Thymus (tissue), 11 donors: ENCODE measurements at regions not wholly inside any gene's neighbourhood (a gene's known extent, or its start where the extent isn't known, plus 50 kb on each side); places are given as distances from the start of the nearest gene placed in this dataset.

Source experiments
- DNase-seq, 9 donors: peaks; one replicate each; pipeline ENCODE4 v3.0.0-alpha.2; 2013; ENCODE audit warnings: low spot score in 9 of 9, low read depth in 6 of 9, missing footprints in 1 of 9
- H3K27ac ChIP-seq, 2 donors: one replicate each; pipeline ENCODE4 v1.5.1; 2013; ENCODE audit warnings: control low read depth in 1 of 2, low read depth in 1 of 2, low read length in 1 of 2, mild to moderate bottlenecking in 1 of 2, moderate library complexity in 1 of 2
- H3K27me3 ChIP-seq, 2 donors: one replicate each; pipeline ENCODE4 v1.5.1; 2013; ENCODE audit warnings: low read length in 1 of 2; ENCODE audit not compliant: control insufficient read depth in 2 of 2, insufficient read depth in 1 of 2
- H3K36me3 ChIP-seq, 2 donors: one replicate each; pipeline ENCODE4 v1.5.1; 2013; ENCODE audit warnings: low read length in 1 of 2, mild to moderate bottlenecking in 1 of 2, moderate library complexity in 1 of 2; ENCODE audit not compliant: control insufficient read depth in 2 of 2, insufficient read depth in 2 of 2
- H3K4me1 ChIP-seq, 2 donors: one replicate each; pipeline ENCODE4 v1.5.1; 2013; ENCODE audit warnings: low read length in 2 of 2; ENCODE audit not compliant: control insufficient read depth in 2 of 2, insufficient read depth in 2 of 2
- H3K4me3 ChIP-seq, 2 donors: one replicate each; pipeline ENCODE4 v1.5.1; 2013; ENCODE audit warnings: low read length in 2 of 2, control low read depth in 1 of 2, mild to moderate bottlenecking in 1 of 2
- H3K9me3 ChIP-seq, 2 donors: one replicate each; pipeline ENCODE4 v1.5.1; 2013; ENCODE audit warnings: low read length in 1 of 2, mild to moderate bottlenecking in 1 of 2; ENCODE audit not compliant: control insufficient read depth in 2 of 2, insufficient read depth in 1 of 2
- WGBS: extraction: QIAGEN DNeasy Blood & Tissue Kit; methylation state at CpG from one replicate; pipeline ENCODE4 v1.1.7; 2013; 5-methylcytosine and 5-hydroxymethylcytosine counted together
- donor health status: healthy.

- Histone ChIP-seq H3K27me3 (no peaks in the 10 kb centered on the region), H3K9me3 (no peaks in the 10 kb centered on the region), H3K36me3 (no peaks in the 10 kb centered on the region), H3K4me1 (no peaks in the 10 kb centered on the region), H3K4me3 (no peak overlapping the region), H3K27ac (no peak overlapping the region)
- 79% methylated on average over 5 of the region's 5 CpGs for WGBS
- no peak for DNase-seq
Measured at GRCh38 chr1:219544163-219544846, 68.6 kb downstream of the ZC3H11B start.

DNA sequence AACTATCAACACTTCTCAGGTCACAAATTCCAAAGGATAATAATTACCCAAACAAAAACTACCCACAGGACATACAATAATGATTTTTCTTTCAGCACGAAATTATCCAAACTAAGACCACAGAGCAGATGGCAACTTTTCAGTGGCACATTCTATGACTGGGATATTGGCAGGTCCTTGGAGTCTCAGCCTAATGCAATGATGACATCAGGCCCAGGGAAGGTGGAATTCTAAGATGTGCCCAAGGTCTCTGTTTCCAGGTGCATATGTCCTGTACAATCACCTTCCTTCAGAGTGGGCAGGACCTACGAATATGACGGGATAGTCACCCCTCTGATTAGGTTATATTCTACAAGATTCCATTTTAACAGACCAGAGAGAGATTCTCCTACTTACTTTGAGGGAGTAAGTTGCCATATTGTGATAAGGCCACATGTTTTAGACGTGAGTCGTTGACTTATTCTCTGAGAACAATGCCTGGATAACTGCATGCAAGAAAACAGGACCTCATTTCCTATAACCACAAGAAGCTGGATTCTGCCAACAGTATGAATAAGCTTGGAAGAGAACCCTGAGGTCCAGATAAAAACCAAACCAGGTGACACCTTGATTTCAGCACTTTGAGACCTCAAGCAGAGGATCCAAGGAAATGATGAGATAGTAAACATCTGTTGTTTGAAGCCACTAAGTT, 69.9 kb downstream of the ZC3H11B start:
- Histone ChIP-seq H3K36me3 (no peaks in the 10 kb centered on the region), H3K4me1 (no peaks in the 10 kb centered on the region), H3K9me3 (no peaks in the 10 kb centered on the region), H3K27ac (no peak overlapping the region), H3K27me3 (no peaks in the 10 kb centered on the region), H3K4me3 (no peak overlapping the region)
- no peak for DNase-seq
- WGBS = 88% methylated on average over 5 of the region's 5 CpGs

DNA sequence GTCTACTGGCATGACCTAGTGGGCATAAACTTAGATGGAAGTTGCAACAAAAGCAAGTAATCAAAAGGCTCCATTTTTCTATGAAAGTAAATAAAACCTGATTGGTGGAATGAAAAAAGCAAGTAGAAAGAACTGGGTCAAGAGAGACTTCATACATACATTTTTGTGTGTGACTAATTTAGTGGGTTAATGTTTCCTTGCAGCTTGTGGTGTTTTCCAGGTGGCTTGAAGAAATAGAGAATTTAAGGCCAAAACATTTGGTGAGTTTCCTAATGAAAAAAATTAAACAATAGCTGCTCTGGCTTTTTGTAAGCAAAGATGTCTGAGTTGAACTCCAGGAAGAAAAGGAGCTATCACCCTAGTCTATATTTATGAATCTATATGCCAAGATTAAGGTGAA, 71.0 kb downstream of the ZC3H11B start:
- no peak for DNase-seq
- Histone ChIP-seq H3K9me3 (no peaks in the 10 kb centered on the region), H3K4me3 (no peak overlapping the region), H3K4me1 (no peaks in the 10 kb centered on the region), H3K36me3 (no peaks in the 10 kb centered on the region), H3K27me3 (no peaks in the 10 kb centered on the region), H3K27ac (no peak overlapping the region)

DNA sequence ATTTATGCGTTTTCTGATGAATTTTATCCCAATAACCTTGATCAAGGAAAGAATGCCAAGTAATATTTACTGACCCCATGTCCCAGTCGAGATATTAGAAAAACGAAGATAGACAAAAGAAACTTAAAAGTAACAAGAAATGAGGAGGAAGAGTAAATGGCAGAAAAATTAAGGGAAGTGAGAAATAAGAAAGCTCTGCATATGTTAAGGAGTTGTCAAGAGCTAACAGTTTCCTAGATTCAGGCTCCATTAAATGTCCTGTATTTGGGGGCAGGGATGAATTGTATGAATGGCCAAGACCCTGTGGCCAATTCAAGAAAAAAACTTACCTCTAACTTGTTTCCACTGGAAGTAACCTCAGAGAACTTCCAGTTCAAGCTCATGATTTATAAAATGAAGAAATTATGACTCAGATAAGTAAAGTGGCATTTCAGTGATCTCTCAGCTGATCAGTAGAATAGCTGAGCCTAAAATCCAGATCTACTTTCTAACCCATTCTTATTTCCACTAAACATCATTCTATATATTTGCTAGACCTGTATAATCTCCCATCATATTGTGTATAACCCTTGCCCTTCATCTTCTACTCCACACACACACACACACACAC, 73.2 kb downstream of the ZC3H11B start:
- no peaks in the 10 kb centered on the region for H3K9me3 ChIP-seq
- no peaks in the 10 kb centered on the region for H3K4me1 ChIP-seq
- H3K27me3 ChIP-seq = no peaks in the 10 kb centered on the region
- DNase-seq = no peak
- no peaks in the 10 kb centered on the region for H3K36me3 ChIP-seq
- no peak overlapping the region for H3K4me3 ChIP-seq
- H3K27ac ChIP-seq = no peak overlapping the region
- 87% methylated on average over 3 of the region's 3 CpGs for WGBS

DNA sequence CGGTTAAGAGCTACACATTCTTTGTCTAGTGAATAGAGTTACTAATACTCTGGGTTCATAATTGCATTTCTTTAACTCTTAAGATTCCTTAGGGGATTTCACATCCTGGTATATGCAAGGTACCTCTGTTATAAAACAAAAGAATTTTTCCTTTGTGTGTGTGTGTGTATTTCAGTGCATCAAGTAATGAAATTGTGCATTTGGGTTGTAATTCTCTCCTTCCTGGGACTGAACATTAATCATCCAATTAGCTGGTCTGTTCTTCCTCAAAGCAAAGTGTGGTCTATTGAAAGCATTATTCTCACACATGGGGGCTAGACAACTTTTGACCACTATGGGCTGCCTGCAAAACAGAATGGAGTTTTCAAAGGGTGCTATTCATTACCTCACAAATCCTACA, 74.0 kb downstream of the ZC3H11B start:
- Histone ChIP-seq H3K36me3 (no peaks in the 10 kb centered on the region), H3K27me3 (no peaks in the 10 kb centered on the region), H3K9me3 (no peaks in the 10 kb centered on the region), H3K4me1 (no peaks in the 10 kb centered on the region), H3K4me3 (no peak overlapping the region), H3K27ac (no peak overlapping the region)
- 95% methylated on average over 1 of the region's 1 CpG for WGBS
- no peak for DNase-seq

GRCh38 chr1:219537223-219537631, 75.7 kb downstream of the ZC3H11B start:
- H3K27ac ChIP-seq = no peak overlapping the region
- 89% methylated on average over 2 of the region's 2 CpGs for WGBS
- H3K9me3 ChIP-seq = no peaks in the 10 kb centered on the region

GRCh38 chr1:219536038-219536437, 76.9 kb downstream of the ZC3H11B start:
- H3K36me3 ChIP-seq = no peaks in the 10 kb centered on the region
- no peak overlapping the region for H3K27ac ChIP-seq
- DNase-seq = no peak
- no peaks in the 10 kb centered on the region for H3K4me1 ChIP-seq
- no peak overlapping the region for H3K4me3 ChIP-seq
- H3K9me3 ChIP-seq = no peaks in the 10 kb centered on the region
- WGBS = 91% methylated on average over 4 of the region's 4 CpGs
- H3K27me3 ChIP-seq = no peaks in the 10 kb centered on the region

More at GRCh38 chr1:219537223-219537631, 75.7 kb downstream of the ZC3H11B start:
- Histone ChIP-seq H3K4me3 (no peak overlapping the region), H3K4me1 (no peaks in the 10 kb centered on the region), H3K36me3 (no peaks in the 10 kb centered on the region), H3K27me3 (no peaks in the 10 kb centered on the region)
- DNase-seq = no peak

DNA sequence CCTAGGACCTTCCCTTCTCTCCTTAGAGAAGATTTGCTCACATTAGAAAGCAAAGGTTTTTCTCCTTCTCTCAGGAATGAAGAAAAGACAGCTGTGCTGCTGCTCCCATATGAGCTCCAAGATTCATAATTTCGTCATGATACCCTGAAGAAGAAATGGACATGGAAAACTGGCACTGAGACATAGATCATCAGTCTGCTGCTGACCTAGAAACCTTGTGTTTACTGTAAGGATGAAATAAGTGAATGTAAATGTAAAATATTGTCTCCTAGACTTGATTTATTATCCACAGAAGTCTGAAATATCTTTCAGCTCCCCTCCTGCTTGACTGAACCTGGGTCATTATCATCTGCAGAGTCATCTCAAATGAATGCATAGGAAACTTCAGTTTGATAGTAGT, 77.9 kb downstream of the ZC3H11B start:
- Histone ChIP-seq H3K9me3 (no peaks in the 10 kb centered on the region), H3K27me3 (no peaks in the 10 kb centered on the region), H3K27ac (no peak overlapping the region), H3K36me3 (no peaks in the 10 kb centered on the region), H3K4me1 (no peaks in the 10 kb centered on the region), H3K4me3 (no peak overlapping the region)
- WGBS = 83% methylated on average over 1 of the region's 1 CpG
- no peak for DNase-seq

DNA sequence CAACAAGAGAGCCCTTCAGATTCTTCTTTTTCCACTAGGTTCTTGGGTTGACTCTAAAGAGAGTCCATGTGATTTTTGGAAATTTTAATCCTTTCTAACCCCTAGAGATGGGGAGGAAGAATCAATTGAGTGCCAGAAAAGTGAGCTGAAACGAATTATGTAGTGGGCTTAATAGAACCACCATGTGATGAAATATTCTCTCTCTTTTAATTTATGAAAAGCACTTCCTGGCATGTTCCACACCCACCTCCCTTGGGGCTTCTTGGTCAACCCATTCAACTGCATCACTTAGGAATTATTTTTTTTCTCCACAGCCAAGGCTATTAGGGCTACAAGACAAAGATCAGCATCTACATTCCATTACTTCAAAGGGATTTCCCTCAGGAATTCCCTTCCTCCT, 79.6 kb downstream of the ZC3H11B start:
- no peak for DNase-seq
- Histone ChIP-seq H3K36me3 (no peaks in the 10 kb centered on the region), H3K27me3 (no peaks in the 10 kb centered on the region), H3K27ac (no peak overlapping the region), H3K4me1 (no peaks in the 10 kb centered on the region), H3K9me3 (no peaks in the 10 kb centered on the region), H3K4me3 (no peak overlapping the region)
- WGBS = 69% methylated on average over 1 of the region's 1 CpG
